Uterus (tissue), 2 donors: ENCODE measurements at regions not wholly inside any gene's neighbourhood (a gene's known extent, or its start where the extent isn't known, plus 50 kb on each side); places are given as distances from the start of the nearest gene placed in this dataset.

Experiments
- POLR2A ChIP-seq, 2 donors: fragments of 450-650 bp; IDR thresholded peaks; one replicate each; pipeline ENCODE4 v1.6.1; 2016; ENCODE audit warnings: antibody characterized with exemption in 2 of 2, mild to moderate bottlenecking in 1 of 2, moderate library complexity in 1 of 2
- TF ChIP-seq, protein P1 (sequence below), 4 experiments: fragments of 200-600 bp in 2 of 4; fragments of 450-650 bp in 2 of 4; sonication (generic) in 2 of 4; IDR thresholded peaks; one replicate each; pipeline ENCODE4 v1.5.1; 2016 to 2019; ENCODE audit warnings: antibody characterized with exemption in 4 of 4, mild to moderate bottlenecking in 2 of 4, moderate library complexity in 1 of 4

DNA sequence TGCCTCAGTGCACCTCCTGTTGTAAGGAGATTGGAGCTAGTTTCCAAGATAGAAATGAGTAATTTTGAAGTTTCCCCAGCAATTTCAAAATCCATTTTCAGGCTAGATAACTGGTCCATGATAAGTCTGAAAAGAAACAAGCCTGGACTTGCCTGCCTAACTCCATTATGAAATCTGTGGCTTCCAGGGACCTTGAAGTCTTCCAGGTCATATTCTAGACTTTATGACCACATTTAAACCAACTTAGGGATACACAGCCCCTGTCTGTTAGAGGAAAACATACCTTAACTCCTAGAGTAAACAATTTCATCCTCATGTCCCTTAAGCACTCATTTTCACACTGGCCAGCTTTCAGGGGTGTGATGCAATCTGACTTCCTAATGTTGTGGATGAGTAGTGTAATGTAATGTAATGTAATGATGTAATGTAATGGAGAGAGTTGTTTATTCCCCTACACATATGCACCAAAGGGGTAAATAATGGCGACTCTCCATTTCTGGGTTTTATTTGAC, 96.7 kb upstream of the FAM20A start:
- TF ChIP-seq, protein P1, sequence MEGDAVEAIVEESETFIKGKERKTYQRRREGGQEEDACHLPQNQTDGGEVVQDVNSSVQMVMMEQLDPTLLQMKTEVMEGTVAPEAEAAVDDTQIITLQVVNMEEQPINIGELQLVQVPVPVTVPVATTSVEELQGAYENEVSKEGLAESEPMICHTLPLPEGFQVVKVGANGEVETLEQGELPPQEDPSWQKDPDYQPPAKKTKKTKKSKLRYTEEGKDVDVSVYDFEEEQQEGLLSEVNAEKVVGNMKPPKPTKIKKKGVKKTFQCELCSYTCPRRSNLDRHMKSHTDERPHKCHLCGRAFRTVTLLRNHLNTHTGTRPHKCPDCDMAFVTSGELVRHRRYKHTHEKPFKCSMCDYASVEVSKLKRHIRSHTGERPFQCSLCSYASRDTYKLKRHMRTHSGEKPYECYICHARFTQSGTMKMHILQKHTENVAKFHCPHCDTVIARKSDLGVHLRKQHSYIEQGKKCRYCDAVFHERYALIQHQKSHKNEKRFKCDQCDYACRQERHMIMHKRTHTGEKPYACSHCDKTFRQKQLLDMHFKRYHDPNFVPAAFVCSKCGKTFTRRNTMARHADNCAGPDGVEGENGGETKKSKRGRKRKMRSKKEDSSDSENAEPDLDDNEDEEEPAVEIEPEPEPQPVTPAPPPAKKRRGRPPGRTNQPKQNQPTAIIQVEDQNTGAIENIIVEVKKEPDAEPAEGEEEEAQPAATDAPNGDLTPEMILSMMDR (IDR thresholded peaks at IDR 0.05) = no peak
- no peak for TF ChIP-seq POLR2A (IDR thresholded peaks at IDR 0.05)
